OCI-LY7 (cell line): ENCODE measurements at regions not wholly inside any gene's neighbourhood (a gene's known extent, or its start where the extent isn't known, plus 50 kb on each side); places are given as distances from the start of the nearest gene placed in this dataset.

Experiments used
- BruUV-seq: library from RNA; stranded (reverse); fragments of 400-500 nt; replicated peaks from 2 replicates; lab custom pipeline; 2021; lab: Mats Ljungman, UMichigan
- CTCF ChIA-PET: fragments of 300-600 bp; sonication (Branson Sonifier 250); formaldehyde crosslinking; loops from one replicate; lab custom pipeline; 2022; ENCODE audit warnings: antibody characterized with exemption; ENCODE audit not compliant: unreplicated experiment; lab: Charles Lee
- POLR2A ChIA-PET: fragments of 300-600 bp; sonication (Branson Sonifier 250); formaldehyde crosslinking; loops from one replicate; lab custom pipeline; 2022; ENCODE audit warnings: antibody characterized with exemption; lab: Charles Lee
- DNase-seq: peaks from one replicate; pipeline ENCODE4 v3.0.0-alpha.2; 2015; ENCODE audit warnings: low spot score
- H2AFZ ChIP-seq: fragments of 200-600 bp; sonication (generic), shearing (Covaris generic); 2 replicates; pipeline ENCODE4 v1.6.1; 2014; ENCODE audit warnings: mild to moderate bottlenecking, antibody characterized with exemption, low read length, moderate library complexity
- H3K27ac ChIP-seq: fragments of 200-600 bp; sonication (generic); 2 replicates; pipeline ENCODE4 v1.5.1; 2014; ENCODE audit warnings: mixed run types, low read depth, mild to moderate bottlenecking, moderate library complexity, low read length, inconsistent platforms; ENCODE audit not compliant: poor library complexity, severe bottlenecking
- H3K36me3 ChIP-seq: fragments of 200-600 bp; sonication (generic); 2 replicates; pipeline ENCODE4 v1.6.1; 2014; ENCODE audit warnings: mild to moderate bottlenecking, antibody characterized with exemption, low read length, moderate library complexity, mixed read lengths; ENCODE audit not compliant: insufficient read depth
- H3K4me1 ChIP-seq: fragments of 200-600 bp; sonication (generic); 2 replicates; pipeline ENCODE4 v1.5.1; 2014; ENCODE audit warnings: mild to moderate bottlenecking, low read length; ENCODE audit not compliant: insufficient read depth, poor library complexity, severe bottlenecking
- H3K4me2 ChIP-seq: fragments of 200-600 bp; sonication (generic); 2 replicates; pipeline ENCODE4 v1.6.1; 2014; ENCODE audit warnings: mild to moderate bottlenecking, low read length
- H3K4me3 ChIP-seq: fragments of 200-600 bp; sonication (generic); 2 replicates; pipeline ENCODE4 v1.5.1; 2014; ENCODE audit warnings: mild to moderate bottlenecking, low read depth, low read length; ENCODE audit not compliant: poor library complexity, severe bottlenecking
- H3K79me2 ChIP-seq: fragments of 200-600 bp; sonication (generic); 2 replicates; pipeline ENCODE4 v1.6.1; 2016; ENCODE audit warnings: low read depth, mild to moderate bottlenecking, low read length, moderate library complexity, mixed read lengths; ENCODE audit not compliant: insufficient read depth
- H3K9me2 ChIP-seq: fragments of 200-600 bp; sonication (generic); 2 replicates; pipeline ENCODE4 v1.6.1; 2016; ENCODE audit warnings: mild to moderate bottlenecking, low read length, mixed read lengths; ENCODE audit not compliant: insufficient read depth
- H3K9me3 ChIP-seq: fragments of 200-600 bp; sonication (generic); 2 replicates; pipeline ENCODE4 v1.6.1; 2014; ENCODE audit warnings: mild to moderate bottlenecking, mixed run types, low read length, mixed read lengths
- H4K20me1 ChIP-seq: fragments of 200-600 bp; sonication (generic); 2 replicates; pipeline ENCODE4 v1.6.1; 2014; ENCODE audit warnings: mild to moderate bottlenecking, antibody characterized with exemption, low read length, moderate library complexity, mixed read lengths; ENCODE audit not compliant: insufficient read depth
- EZH2phosphoT487 ChIP-seq: fragments of 200-600 bp; sonication (generic); IDR thresholded peaks from 2 replicates; pipeline ENCODE4 v1.6.1; 2018; ENCODE audit warnings: low read depth, borderline replicate concordance, mild to moderate bottlenecking, mixed run types, antibody characterized with exemption, low read length, moderate library complexity, mixed read lengths
- intact Hi-C: fragments of 100-400 bp; cut with micrococcal nuclease; formaldehyde crosslinking; loops from one replicate; pipeline ENCODE4 v1.10.0; 2022; ENCODE audit not compliant: unreplicated experiment
- TF ChIP-seq, protein P1 (sequence below): fragments of 200-600 bp; sonication (generic); conservative IDR thresholded peaks from 2 replicates; pipeline ENCODE4 v1.5.1; 2014; ENCODE audit warnings: mild to moderate bottlenecking, antibody characterized with exemption, low read length, moderate library complexity, mixed read lengths

DNA sequence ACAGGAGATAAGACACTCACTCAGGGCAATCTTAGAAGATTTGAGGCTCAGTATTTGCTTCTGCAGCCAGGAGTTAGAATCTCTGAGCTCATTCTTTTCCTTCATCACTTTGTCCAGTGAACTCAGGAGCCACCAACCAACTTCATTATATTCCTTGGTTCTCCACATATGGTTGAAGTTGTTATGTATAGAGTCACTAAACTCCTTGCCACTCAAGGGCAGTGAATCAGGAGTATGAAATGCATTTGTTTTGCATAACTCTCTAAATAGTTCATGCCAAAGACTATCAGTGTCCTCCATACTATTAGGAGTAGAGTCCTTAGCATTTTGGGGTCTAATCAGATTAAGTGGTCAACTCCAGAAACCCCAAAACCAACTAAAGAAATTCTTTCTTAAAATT lies 150.6 kb downstream of the CCDC59 start:
- no peaks in the 10 kb centered on the region for H4K20me1 ChIP-seq
- no peak overlapping the region for H3K27ac ChIP-seq
- CTCF ChIA-PET = no interaction called here
- H3K36me3 ChIP-seq = no peaks in the 10 kb centered on the region
- H3K4me2 ChIP-seq = no peak overlapping the region
- no peaks in the 10 kb centered on the region for H3K9me2 ChIP-seq
- H3K9me3 ChIP-seq = no peaks in the 10 kb centered on the region
- intact Hi-C loops = no loop called here
- BruUV-seq = no TSS peak
- H2AFZ ChIP-seq = no peak overlapping the region
- no peak for DNase-seq
- no peak overlapping the region for H3K4me3 ChIP-seq
- no peak for TF ChIP-seq EZH2phosphoT487
- TF ChIP-seq, protein P1, sequence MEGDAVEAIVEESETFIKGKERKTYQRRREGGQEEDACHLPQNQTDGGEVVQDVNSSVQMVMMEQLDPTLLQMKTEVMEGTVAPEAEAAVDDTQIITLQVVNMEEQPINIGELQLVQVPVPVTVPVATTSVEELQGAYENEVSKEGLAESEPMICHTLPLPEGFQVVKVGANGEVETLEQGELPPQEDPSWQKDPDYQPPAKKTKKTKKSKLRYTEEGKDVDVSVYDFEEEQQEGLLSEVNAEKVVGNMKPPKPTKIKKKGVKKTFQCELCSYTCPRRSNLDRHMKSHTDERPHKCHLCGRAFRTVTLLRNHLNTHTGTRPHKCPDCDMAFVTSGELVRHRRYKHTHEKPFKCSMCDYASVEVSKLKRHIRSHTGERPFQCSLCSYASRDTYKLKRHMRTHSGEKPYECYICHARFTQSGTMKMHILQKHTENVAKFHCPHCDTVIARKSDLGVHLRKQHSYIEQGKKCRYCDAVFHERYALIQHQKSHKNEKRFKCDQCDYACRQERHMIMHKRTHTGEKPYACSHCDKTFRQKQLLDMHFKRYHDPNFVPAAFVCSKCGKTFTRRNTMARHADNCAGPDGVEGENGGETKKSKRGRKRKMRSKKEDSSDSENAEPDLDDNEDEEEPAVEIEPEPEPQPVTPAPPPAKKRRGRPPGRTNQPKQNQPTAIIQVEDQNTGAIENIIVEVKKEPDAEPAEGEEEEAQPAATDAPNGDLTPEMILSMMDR = no peak
- POLR2A ChIA-PET = no interaction called here
- H3K79me2 ChIP-seq = no peaks in the 10 kb centered on the region
- H3K4me1 ChIP-seq = no peaks in the 10 kb centered on the region

DNA sequence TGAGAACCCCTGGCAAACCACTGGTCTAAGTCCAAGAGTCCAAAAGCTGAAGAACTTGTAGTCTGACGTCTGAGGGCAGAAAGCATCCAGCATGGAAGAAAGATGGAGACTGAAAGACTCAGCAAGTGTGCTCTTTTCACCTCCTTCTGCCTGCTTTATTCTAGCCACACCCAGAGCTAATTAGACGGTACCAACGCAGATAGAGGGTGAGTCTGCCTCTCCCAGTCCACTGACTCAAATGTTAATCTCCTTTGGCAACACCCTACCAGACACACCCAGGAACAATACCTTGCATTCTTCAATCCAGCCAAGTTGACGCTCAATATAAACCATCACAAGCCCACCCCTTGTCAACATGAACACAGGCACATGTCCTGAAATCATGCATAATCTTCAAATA lies 155.1 kb downstream of the CCDC59 start:
- Histone ChIP-seq H3K4me1 (no peaks in the 10 kb centered on the region), H3K36me3 (no peaks in the 10 kb centered on the region), H3K4me3 (no peak overlapping the region), H3K27ac (no peak overlapping the region), H3K79me2 (no peaks in the 10 kb centered on the region), H4K20me1 (no peaks in the 10 kb centered on the region), H3K9me3 (no peaks in the 10 kb centered on the region), H2AFZ (no peak overlapping the region), H3K9me2 (no peaks in the 10 kb centered on the region), H3K4me2 (no peak overlapping the region)
- BruUV-seq = no TSS peak
- DNase-seq = no peak
- CTCF ChIA-PET = no interaction called here
- TF ChIP-seq, protein P1 = no peak
- no peak for TF ChIP-seq EZH2phosphoT487
- intact Hi-C loops = no loop called here
- POLR2A ChIA-PET = no interaction called here

DNA sequence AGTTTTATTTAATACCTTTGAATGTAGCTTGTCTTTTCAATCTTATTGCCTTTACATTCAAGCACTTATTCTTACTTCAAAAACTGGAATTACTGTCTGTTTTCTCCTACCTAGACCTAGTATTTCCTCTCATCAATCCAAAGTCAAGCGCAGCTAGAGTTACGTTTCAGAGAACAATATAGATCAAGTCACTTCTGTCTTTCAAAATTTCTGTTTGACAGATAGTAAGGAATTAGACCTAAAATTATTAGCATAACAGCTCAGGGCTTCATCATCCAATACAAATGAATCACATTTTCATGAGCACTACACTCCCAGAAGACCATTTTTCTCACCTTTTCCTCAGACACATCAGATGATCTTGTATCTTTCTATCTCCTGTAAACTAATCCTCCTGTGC lies 170.6 kb downstream of the CCDC59 start:
- CTCF ChIA-PET = no interaction called here
- intact Hi-C loops = no loop called here
- no TSS peak for BruUV-seq
- Histone ChIP-seq H3K4me2 (no peak overlapping the region), H3K36me3 (no peaks in the 10 kb centered on the region), H3K4me3 (no peak overlapping the region), H3K9me3 (no peaks in the 10 kb centered on the region), H3K9me2 (no peaks in the 10 kb centered on the region), H3K79me2 (no peaks in the 10 kb centered on the region), H3K27ac (no peak overlapping the region), H4K20me1 (no peaks in the 10 kb centered on the region), H3K4me1 (no peaks in the 10 kb centered on the region), H2AFZ (no peak overlapping the region)
- POLR2A ChIA-PET = no interaction called here
- no peak for DNase-seq
- TF ChIP-seq, protein P1 = no peak
- no peak for TF ChIP-seq EZH2phosphoT487
